ENCODE measurements at regions not wholly inside any gene's neighbourhood (a gene's known extent, or its start where the extent isn't known, plus 50 kb on each side); places are given as distances from the start of the nearest gene placed in this dataset.
A peak's percentile ranks its signal among the peaks of the same experiment; 100 is the strongest.

DNA sequence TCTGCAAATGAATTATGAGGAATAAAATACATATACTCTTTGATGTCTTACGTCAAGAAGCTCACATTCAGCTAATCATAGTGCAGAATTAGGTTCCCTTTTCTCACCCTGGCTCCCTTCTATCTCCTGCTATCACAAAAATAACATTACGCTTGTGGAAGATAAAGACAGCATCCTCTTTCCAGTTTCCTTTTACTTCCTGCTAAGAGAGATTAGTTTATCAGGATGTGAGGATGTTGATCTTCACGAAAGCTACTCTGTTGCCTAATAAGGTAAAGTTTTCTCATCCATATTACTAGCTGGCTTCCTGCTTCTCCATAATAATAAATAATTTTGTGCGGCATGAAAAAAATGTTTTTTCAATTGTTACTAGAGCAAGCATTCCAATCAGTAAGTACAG, 217.7 kb upstream of the DCN start:
- ATAC-seq (ENCODE audit: low read depth) (no peak), DNase-seq (ENCODE audit: low spot score in 2 of 2) (no peak)
- H3K4me1 Mint-ChIP-seq = no peaks in the 10 kb centered on the region
- H3K27me3 Mint-ChIP-seq = peaks cover 1% of the 10 kb centered on the region
- H3K4me3 Mint-ChIP-seq = no peak overlapping the region
- peaks cover 1% of the 10 kb centered on the region for H3K36me3 Mint-ChIP-seq
- no peaks in the 10 kb centered on the region for H3K9me3 Mint-ChIP-seq
- H3K27ac Mint-ChIP-seq = no peak overlapping the region

GRCh38 chr12:91397866-91398532, 215.4 kb upstream of the DCN start:
- no peak for DNase-seq (ENCODE audit: low spot score in 2 of 2)
- ATAC-seq (ENCODE audit: low read depth) = no peak
- peaks cover 1% of the 10 kb centered on the region for H3K36me3 Mint-ChIP-seq

DNA sequence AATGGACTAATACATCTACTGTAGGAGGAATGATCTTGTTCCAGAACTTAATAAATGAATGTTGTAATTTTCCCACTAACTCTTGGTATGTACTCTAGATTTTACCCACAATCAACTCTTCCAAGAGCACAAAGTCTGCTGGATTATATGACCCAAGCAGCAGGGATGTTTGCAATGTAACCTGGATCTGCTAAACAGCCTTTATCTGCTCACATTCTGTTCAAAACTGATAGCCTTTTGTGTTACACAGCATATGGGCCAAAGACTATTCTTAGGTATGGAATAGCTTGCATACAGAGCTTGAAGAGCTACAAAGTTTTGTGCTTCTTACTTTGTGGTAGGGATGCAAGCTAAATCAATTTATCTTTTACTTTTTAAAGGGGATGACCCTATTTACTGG, 213.7 kb upstream of the DCN start:
- Mint-ChIP-seq H3K9me3 (no peaks in the 10 kb centered on the region), H3K36me3 (peaks cover 3% of the 10 kb centered on the region), H3K4me1 (no peaks in the 10 kb centered on the region), H3K27ac (no peak overlapping the region), H3K27me3 (peaks cover 1% of the 10 kb centered on the region), H3K4me3 (no peak overlapping the region)
- DNase-seq (ENCODE audit: low spot score in 2 of 2) = no peak
- ATAC-seq (ENCODE audit: low read depth) = no peak

More at GRCh38 chr12:91397866-91398532, 215.4 kb upstream of the DCN start:
- peaks cover 1% of the 10 kb centered on the region for H3K27me3 Mint-ChIP-seq
- no peak overlapping the region for H3K4me3 Mint-ChIP-seq
- H3K27ac Mint-ChIP-seq = no peak overlapping the region
- no peaks in the 10 kb centered on the region for H3K9me3 Mint-ChIP-seq
- no peaks in the 10 kb centered on the region for H3K4me1 Mint-ChIP-seq

DNA sequence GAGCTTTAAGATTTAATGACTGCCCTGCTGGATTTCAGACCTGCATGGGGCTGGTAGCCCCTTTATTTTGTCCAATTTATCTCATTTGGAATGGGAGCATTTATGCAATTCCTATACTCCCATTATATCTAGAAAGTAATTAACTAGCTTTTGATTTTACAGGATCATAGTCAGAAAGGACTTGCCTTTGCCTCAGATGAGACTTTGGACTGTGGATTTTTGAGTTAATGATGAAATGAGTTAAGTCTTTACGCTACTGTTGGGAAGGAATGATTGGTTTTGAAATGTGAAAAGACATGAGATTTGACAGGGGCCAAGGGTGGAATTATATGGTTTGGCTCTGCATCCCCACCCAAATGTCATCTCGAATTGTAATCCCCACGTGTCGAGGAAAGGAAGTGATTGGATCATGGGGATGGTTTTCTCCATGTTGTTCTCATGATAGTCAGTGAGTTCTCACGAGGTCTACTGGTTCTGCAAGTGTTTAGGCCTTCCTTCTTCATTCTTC, 213.1 kb upstream of the DCN start:
- Mint-ChIP-seq H3K9me3 (peaks cover under 1% of the 10 kb centered on the region), H3K27ac (no peak overlapping the region), H3K36me3 (peaks cover 3% of the 10 kb centered on the region), H3K27me3 (peaks cover 1% of the 10 kb centered on the region), H3K4me1 (no peaks in the 10 kb centered on the region), H3K4me3 (no peak overlapping the region)
- ATAC-seq (ENCODE audit: low read depth) = no peak
- no peak for DNase-seq (ENCODE audit: low spot score in 2 of 2)

DNA sequence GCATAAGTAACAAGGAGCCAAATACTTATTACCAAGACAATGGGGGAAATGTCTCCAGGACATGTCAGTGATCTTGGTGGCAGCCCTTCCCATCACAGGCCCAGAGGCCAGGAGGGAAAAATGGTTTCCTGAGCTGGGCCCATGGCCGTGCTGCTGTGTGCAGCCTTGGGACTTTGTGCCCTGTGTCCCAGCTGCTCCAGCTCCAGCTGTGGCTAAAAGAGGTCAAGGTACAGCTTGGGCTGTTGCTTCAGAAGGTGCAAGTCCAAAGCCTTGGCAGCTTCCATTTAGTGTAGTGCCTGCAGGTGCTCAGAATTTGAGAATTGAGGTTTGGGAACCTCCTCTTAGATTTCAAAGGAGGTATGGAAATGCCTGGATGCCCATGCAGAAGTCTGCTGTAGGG, 212.3 kb upstream of the DCN start:
- no peak for DNase-seq (ENCODE audit: low spot score in 2 of 2)
- Mint-ChIP-seq H3K4me3 (no peak overlapping the region), H3K27ac (no peak overlapping the region), H3K4me1 (no peaks in the 10 kb centered on the region), H3K36me3 (peaks cover 4% of the 10 kb centered on the region), H3K9me3 (peaks cover 3% of the 10 kb centered on the region), H3K27me3 (peaks cover 2% of the 10 kb centered on the region)
- ATAC-seq (ENCODE audit: low read depth) = no peak

DNA sequence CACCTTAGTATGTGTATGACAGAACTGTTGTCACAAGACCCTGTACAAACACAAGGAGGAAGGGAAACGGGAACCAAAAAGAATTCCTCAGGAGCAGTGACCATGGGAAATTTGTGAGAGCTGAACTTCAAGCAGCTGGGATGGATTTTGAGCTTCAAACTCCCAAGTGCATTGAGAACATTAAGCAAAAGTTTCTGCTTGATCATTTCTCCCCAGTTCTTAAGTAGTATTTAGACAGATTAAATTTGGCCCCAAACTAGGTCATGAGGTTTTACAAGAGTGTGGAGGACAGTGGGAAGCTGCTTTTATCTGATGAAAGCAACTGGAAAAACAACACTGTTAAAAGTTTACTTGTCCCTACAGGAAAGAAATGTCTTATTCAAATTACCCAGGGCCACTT, 206.0 kb upstream of the DCN start:
- peaks cover 3% of the 10 kb centered on the region for H3K9me3 Mint-ChIP-seq
- no peak overlapping the region for H3K27ac Mint-ChIP-seq
- H3K4me1 Mint-ChIP-seq = no peaks in the 10 kb centered on the region
- DNase-seq (ENCODE audit: low spot score in 2 of 2) (no peak), ATAC-seq (ENCODE audit: low read depth) (no peak)
- peaks cover 3% of the 10 kb centered on the region for H3K36me3 Mint-ChIP-seq
- H3K27me3 Mint-ChIP-seq = peaks cover 1% of the 10 kb centered on the region
- no peak overlapping the region for H3K4me3 Mint-ChIP-seq

DNA sequence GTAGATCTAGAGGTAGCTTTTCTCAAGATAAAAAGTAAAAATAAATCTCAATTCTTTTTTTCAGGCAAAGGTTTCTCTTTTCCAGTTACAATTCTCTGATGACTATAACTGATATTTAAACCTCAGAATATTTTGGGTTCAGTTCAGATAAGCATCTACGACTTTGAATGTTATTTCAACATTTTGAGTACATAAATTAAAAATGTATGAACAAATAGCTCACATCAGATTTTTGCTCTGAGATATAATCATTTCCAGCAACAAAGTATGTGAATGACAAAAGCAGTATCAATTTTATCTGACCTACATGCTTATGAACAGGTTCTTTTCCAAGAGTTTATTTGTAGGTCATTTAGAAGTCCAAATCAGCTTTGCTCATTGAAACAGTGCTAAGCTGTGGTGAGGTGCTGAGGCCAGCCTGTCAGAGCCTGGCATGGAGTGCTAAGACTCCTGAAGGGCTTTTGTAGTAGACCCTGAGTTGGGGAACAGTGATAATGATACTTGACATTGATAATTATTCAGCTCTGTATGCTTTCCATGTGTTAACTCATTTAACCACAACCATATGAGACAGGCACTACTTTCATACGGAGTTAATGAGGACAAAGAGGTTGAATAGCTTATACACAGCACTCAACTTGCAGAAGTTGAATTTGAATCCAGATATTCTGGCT, 205.0 kb upstream of the DCN start:
- Mint-ChIP-seq H3K4me1 (no peaks in the 10 kb centered on the region), H3K27me3 (peaks cover 4% of the 10 kb centered on the region), H3K9me3 (peaks cover 3% of the 10 kb centered on the region), H3K36me3 (peaks cover 1% of the 10 kb centered on the region), H3K4me3 (no peak overlapping the region), H3K27ac (no peak overlapping the region)
- DNase-seq (ENCODE audit: low spot score in 2 of 2) = no peak
- no peak for ATAC-seq (ENCODE audit: low read depth)

DNA sequence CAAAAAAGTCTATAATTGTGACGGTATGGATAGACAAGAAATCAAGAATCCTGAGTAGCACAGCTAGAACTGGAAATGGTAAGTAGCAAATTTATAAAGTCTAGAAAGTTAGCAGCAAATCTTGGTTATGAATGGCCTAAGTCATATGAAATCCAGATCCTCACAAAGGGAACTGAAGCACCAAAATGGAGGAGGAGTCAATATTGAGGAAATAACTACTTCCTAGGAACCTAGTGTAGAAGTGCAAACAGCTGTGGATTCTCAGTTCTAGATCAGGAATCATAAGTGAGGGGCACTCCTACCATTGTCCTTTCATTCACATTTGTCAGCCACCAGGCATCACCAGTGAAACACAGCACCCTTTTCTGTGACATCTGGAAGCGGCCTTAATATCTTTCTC, 202.2 kb upstream of the DCN start:
- H3K9me3 Mint-ChIP-seq = no peaks in the 10 kb centered on the region

GRCh38 chr12:91384366-91384765, 201.7 kb upstream of the DCN start:
- H3K9me3 Mint-ChIP-seq = no peaks in the 10 kb centered on the region
- ATAC-seq (ENCODE audit: low read depth) (no peak), DNase-seq (ENCODE audit: low spot score in 2 of 2) (no peak)
- peaks cover 4% of the 10 kb centered on the region for H3K4me1 Mint-ChIP-seq
- no peak overlapping the region for H3K27ac Mint-ChIP-seq
- H3K27me3 Mint-ChIP-seq = peaks cover 4% of the 10 kb centered on the region
- no peaks in the 10 kb centered on the region for H3K36me3 Mint-ChIP-seq
- H3K4me3 Mint-ChIP-seq = no peak overlapping the region

More for the DNA sequence above, 202.2 kb upstream of the DCN start:
- Mint-ChIP-seq H3K27me3 (peaks cover 4% of the 10 kb centered on the region), H3K36me3 (no peaks in the 10 kb centered on the region), H3K4me3 (no peak overlapping the region), H3K27ac (no peak overlapping the region), H3K4me1 (peaks cover 4% of the 10 kb centered on the region)
- ATAC-seq (ENCODE audit: low read depth) = no peak
- DNase-seq (ENCODE audit: low spot score in 2 of 2) = no peak

GRCh38 chr12:91383099-91383498, 200.5 kb upstream of the DCN start:
- ATAC-seq (ENCODE audit: low read depth) (no peak), DNase-seq (ENCODE audit: low spot score in 2 of 2) (no peak)
- Mint-ChIP-seq H3K9me3 (no peaks in the 10 kb centered on the region), H3K27ac (no peak overlapping the region), H3K4me3 (no peak overlapping the region), H3K36me3 (no peaks in the 10 kb centered on the region), H3K4me1 (peaks cover 4% of the 10 kb centered on the region), H3K27me3 (peaks cover 7% of the 10 kb centered on the region)

DNA sequence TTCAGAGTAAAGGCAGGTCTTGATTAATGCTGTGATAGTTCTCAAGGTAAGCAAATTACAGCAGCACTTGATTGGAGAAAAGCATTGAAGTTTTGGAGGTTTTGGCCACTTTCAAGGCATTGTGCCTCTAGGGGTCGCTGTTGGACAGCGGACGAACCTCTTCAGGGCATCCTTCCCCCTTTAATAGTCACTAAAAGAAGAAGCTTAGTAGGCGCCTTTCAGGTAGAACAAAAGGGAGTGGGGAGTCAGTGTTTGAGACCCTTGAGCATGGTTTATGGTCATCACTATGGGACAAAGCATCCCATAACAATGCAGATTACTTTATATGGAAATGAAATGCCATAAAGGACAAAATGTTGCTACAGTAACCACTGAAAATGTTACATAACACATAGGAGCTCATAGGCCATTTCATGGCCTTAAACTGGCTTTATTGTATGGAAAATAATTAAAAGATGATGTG, 199.5 kb upstream of the DCN start:
- H3K9me3 Mint-ChIP-seq = no peaks in the 10 kb centered on the region
- H3K27ac Mint-ChIP-seq = peak overlapping the region; percentile 57
- H3K36me3 Mint-ChIP-seq = no peaks in the 10 kb centered on the region
- H3K27me3 Mint-ChIP-seq = peaks cover 7% of the 10 kb centered on the region
- H3K4me3 Mint-ChIP-seq = peak overlapping the region; percentile 82
- peaks cover 4% of the 10 kb centered on the region for H3K4me1 Mint-ChIP-seq
- DNase-seq (ENCODE audit: low spot score in 2 of 2) (peak; percentile 85 to 88), ATAC-seq (ENCODE audit: low read depth) (peak; percentile 87)

DNA sequence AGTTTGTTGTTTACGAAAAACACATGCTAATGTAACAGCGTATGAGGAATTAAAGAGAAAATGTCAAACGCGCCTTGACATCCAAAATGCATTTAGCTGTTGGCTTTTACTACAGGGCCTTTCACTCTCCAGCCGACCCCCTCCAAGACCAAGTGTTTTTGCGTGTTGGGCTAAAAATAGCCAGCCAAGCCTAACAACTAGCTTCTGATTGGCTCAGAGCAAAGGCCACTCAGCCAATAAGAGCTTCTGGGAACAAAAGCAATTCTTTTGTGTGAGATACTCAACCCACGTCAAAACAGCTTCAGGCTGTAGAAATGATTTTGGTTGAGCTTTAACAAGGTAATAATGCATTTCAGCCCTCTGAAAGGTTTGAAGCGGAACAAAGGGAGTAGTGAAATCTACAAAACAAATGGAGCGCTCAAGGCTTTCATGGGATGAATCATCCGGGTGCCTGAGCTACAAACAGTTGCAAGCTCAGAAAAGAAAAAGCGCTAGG, 198.7 kb upstream of the DCN start:
- no peaks in the 10 kb centered on the region for H3K36me3 Mint-ChIP-seq
- ATAC-seq (ENCODE audit: low read depth) (peak; percentile 25), DNase-seq (ENCODE audit: low spot score in 2 of 2) (no peak)
- peak overlapping the region; percentile 82 for H3K4me3 Mint-ChIP-seq
- no peaks in the 10 kb centered on the region for H3K9me3 Mint-ChIP-seq
- peak overlapping the region; percentile 57 for H3K27ac Mint-ChIP-seq
- H3K4me1 Mint-ChIP-seq = peaks cover 4% of the 10 kb centered on the region
- peaks cover 7% of the 10 kb centered on the region for H3K27me3 Mint-ChIP-seq

DNA sequence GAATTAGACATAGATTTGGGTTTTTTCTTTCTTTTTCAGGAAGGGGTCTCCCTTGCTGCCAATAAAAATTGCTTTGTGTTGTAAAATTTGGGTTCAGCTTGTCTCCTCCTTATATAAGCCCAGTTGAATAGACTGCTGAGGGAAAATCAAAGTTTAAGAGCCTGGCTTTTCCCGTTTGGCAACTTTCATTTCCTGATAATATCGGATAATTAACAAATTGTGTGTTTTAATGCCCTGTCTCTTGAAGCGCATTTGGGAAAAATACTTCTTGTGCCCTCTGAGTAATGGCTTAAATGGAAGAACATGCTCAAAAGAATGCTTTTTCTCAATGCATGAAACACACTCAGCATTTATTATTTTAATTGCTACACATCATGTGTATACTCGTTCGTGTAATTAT, 198.0 kb upstream of the DCN start:
- peaks cover 7% of the 10 kb centered on the region for H3K27me3 Mint-ChIP-seq
- peaks cover 4% of the 10 kb centered on the region for H3K4me1 Mint-ChIP-seq
- no peak for ATAC-seq (ENCODE audit: low read depth)
- H3K9me3 Mint-ChIP-seq = no peaks in the 10 kb centered on the region
- DNase-seq (ENCODE audit: low spot score in 2 of 2) = no peak
- H3K27ac Mint-ChIP-seq = no peak overlapping the region
- no peaks in the 10 kb centered on the region for H3K36me3 Mint-ChIP-seq
- H3K4me3 Mint-ChIP-seq = no peak overlapping the region

DNA sequence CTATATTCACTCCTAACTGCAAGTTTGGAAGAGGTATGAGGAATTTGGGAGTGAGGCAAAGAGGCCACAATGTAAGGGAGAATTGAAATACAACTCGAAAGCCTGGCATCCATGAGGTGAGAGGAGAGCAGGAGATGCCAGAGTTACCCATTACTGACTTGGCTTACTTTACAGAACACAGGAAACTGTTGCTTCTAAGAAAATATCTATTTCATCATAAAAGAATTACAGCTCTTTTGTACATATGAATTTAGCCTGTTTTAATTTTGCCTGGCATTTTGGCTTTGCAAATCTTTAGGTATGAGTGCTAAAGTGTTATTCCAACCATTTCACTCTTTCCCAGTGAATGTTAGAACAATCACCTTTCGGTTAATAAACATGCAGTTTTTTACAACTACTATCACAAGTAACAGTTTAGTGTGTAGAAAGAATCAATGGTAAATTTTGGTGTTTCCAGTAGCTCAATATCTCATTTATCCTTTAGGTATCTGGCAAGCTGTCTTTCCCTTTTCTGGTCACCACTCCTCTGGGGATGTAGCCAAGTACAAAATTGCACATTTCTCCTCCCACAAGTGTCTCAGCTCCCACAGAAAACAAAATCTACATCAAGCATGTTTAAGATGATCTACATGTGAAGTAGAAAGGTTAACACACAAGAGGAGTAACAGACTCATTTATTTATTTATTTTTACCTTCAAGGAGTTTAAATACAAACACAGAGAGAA, 196.6 kb upstream of the DCN start:
- ATAC-seq (ENCODE audit: low read depth) (no peak), DNase-seq (ENCODE audit: low spot score in 2 of 2) (no peak)
- H3K27me3 Mint-ChIP-seq = peaks cover 7% of the 10 kb centered on the region
- no peak overlapping the region for H3K27ac Mint-ChIP-seq
- H3K9me3 Mint-ChIP-seq = no peaks in the 10 kb centered on the region
- no peaks in the 10 kb centered on the region for H3K36me3 Mint-ChIP-seq
- H3K4me3 Mint-ChIP-seq = no peak overlapping the region
- peaks cover 4% of the 10 kb centered on the region for H3K4me1 Mint-ChIP-seq
